ENCODE measurements at regions not wholly inside any gene's neighbourhood (a gene's known extent, or its start where the extent isn't known, plus 50 kb on each side); places are given as distances from the start of the nearest gene placed in this dataset.

- TF ChIP-seq, protein P1, sequence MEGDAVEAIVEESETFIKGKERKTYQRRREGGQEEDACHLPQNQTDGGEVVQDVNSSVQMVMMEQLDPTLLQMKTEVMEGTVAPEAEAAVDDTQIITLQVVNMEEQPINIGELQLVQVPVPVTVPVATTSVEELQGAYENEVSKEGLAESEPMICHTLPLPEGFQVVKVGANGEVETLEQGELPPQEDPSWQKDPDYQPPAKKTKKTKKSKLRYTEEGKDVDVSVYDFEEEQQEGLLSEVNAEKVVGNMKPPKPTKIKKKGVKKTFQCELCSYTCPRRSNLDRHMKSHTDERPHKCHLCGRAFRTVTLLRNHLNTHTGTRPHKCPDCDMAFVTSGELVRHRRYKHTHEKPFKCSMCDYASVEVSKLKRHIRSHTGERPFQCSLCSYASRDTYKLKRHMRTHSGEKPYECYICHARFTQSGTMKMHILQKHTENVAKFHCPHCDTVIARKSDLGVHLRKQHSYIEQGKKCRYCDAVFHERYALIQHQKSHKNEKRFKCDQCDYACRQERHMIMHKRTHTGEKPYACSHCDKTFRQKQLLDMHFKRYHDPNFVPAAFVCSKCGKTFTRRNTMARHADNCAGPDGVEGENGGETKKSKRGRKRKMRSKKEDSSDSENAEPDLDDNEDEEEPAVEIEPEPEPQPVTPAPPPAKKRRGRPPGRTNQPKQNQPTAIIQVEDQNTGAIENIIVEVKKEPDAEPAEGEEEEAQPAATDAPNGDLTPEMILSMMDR (IDR thresholded peaks at IDR 0.05 in 2 of 3, conservative IDR thresholded peaks at IDR 0.05 in 1 of 3; ENCODE audit: control insufficient read depth in 2 of 3, extremely low read depth in 1 of 3, insufficient read depth in 1 of 3, low read depth in 3 of 3, low read length in 3 of 3), result no peak
- TF ChIP-seq POLR2A (IDR thresholded peaks at IDR 0.05; ENCODE audit: low read depth, low read length) (no peak), MEF2B (IDR thresholded peaks at IDR 0.05; ENCODE audit: partially characterized antibody, poor library complexity, severe bottlenecking) (no peak), CHD4 (IDR thresholded peaks at IDR 0.05) (no peak), FOXM1 (IDR thresholded peaks at IDR 0.05; ENCODE audit: low read depth, low read length) (no peak), BRCA1 (IDR thresholded peaks at IDR 0.05; ENCODE audit: low read depth, low read length) (no peak), YY1 (IDR thresholded peaks at IDR 0.05; ENCODE audit: low read depth, low read length) (no peak), YBX1 (IDR thresholded peaks at IDR 0.05) (no peak), NFXL1 (IDR thresholded peaks at IDR 0.05; ENCODE audit: borderline replicate concordance) (no peak), JUND (IDR thresholded peaks at IDR 0.05; ENCODE audit: low read depth, low read length) (no peak)
Observed at GRCh38 chr10:29820890-29821461, 186.2 kb upstream of the SVIL start.
